Stimulated activated CD4-positive, alpha-beta T cell treated with anti-CD3 and anti-CD28 coated beads, Interleukin-15, amount 100 ng/mL, for 48 hours (primary cell): ENCODE measurements at regions not wholly inside any gene's neighbourhood (a gene's known extent, or its start where the extent isn't known, plus 50 kb on each side); places are given as distances from the start of the nearest gene placed in this dataset.
"Not testable (repeated sequence)": the region's sequence is repeated elsewhere in the genome, so short reads cannot be mapped to it uniquely, and the experiment has no call there.

Source experiments
- DNase-seq, 2 donors: peaks; one replicate each; pipeline ENCODE4 v3.0.0-alpha.2; 2020; ENCODE audit warnings: low read depth in 2 of 2

GRCh38 chr6:102766963-102767362 is 1373.5 kb downstream of the GRIK2 start:
- DNase-seq: no peak

- no peak for DNase-seq
These were observed 1370.8 kb downstream of the GRIK2 start for GRCh38 chr6:102764317-102764716.

- DNase-seq: no peak
These were observed 1370.4 kb downstream of the GRIK2 start for GRCh38 chr6:102763891-102764290.

- DNase-seq: no peak
These were observed 1368.4 kb downstream of the GRIK2 start for GRCh38 chr6:102761872-102762271.

GRCh38 chr6:102759415-102759814 is 1365.9 kb downstream of the GRIK2 start:
- no peak for DNase-seq

- not testable (repeated sequence) for DNase-seq
These were observed 1365.0 kb downstream of the GRIK2 start for GRCh38 chr6:102758536-102758935.

- no peak for DNase-seq
These were observed 1355.9 kb downstream of the GRIK2 start for GRCh38 chr6:102749210-102749971.

- DNase-seq: no peak
These were observed 1353.4 kb downstream of the GRIK2 start for GRCh38 chr6:102746941-102747340.

GRCh38 chr6:102742754-102743356 is 1349.3 kb downstream of the GRIK2 start:
- DNase-seq: no peak

- DNase-seq: no peak
These were observed 1348.5 kb downstream of the GRIK2 start for GRCh38 chr6:102742028-102742427.

GRCh38 chr6:102736941-102737368 is 1343.4 kb downstream of the GRIK2 start:
- no peak for DNase-seq

GRCh38 chr6:102732898-102733297 is 1339.4 kb downstream of the GRIK2 start:
- no peak for DNase-seq

GRCh38 chr6:102722086-102722485 is 1328.6 kb downstream of the GRIK2 start:
- DNase-seq: not testable (repeated sequence)

- no peak for DNase-seq
These were observed 1324.4 kb downstream of the GRIK2 start for GRCh38 chr6:102717737-102718456.

- DNase-seq: no peak
These were observed 1323.7 kb downstream of the GRIK2 start for GRCh38 chr6:102717252-102717651.

- DNase-seq: no peak
These were observed 1307.5 kb downstream of the GRIK2 start for GRCh38 chr6:102701019-102701418.

GRCh38 chr6:102686461-102686860 is 1293.0 kb downstream of the GRIK2 start:
- DNase-seq: no peak

- no peak for DNase-seq
These were observed 1286.9 kb downstream of the GRIK2 start for GRCh38 chr6:102680413-102680812.

GRCh38 chr6:102679865-102680264 is 1286.4 kb downstream of the GRIK2 start:
- no peak for DNase-seq

GRCh38 chr6:102677225-102677624 is 1283.7 kb downstream of the GRIK2 start:
- DNase-seq: no peak

- no peak for DNase-seq
These were observed 1277.2 kb downstream of the GRIK2 start for GRCh38 chr6:102670735-102671134.

- no peak for DNase-seq
These were observed 1269.3 kb downstream of the GRIK2 start for GRCh38 chr6:102662851-102663250.

- no peak for DNase-seq
These were observed 1266.8 kb downstream of the GRIK2 start for GRCh38 chr6:102660303-102660702.
